ENCODE measurements at regions not wholly inside any gene's neighbourhood (a gene's known extent, or its start where the extent isn't known, plus 50 kb on each side); places are given as distances from the start of the nearest gene placed in this dataset.

GRCh38 chr7:96837593-96837992 is 127.9 kb upstream of the SEM1 start:
- peaks cover 50% of the 10 kb centered on the region for H3K27me3 Mint-ChIP-seq
- peaks cover 10% of the 10 kb centered on the region for H3K9me3 Mint-ChIP-seq
- H3K4me3 Mint-ChIP-seq: peak overlapping the region; percentile 50
- no peaks in the 10 kb centered on the region for H3K36me3 Mint-ChIP-seq (ENCODE audit: low read depth)
- intact Hi-C loops (cut with micrococcal nuclease): loop anchor here (1.0 to 5.0 kb wide), 5 partner anchors 15 to 553 kb away; partner anchors contain the start of gene SEM1
- peaks cover 17% of the 10 kb centered on the region for H3K4me1 Mint-ChIP-seq
- peak; percentile 83 for DNase-seq
- H3K27ac Mint-ChIP-seq: no peak overlapping the region

DNA sequence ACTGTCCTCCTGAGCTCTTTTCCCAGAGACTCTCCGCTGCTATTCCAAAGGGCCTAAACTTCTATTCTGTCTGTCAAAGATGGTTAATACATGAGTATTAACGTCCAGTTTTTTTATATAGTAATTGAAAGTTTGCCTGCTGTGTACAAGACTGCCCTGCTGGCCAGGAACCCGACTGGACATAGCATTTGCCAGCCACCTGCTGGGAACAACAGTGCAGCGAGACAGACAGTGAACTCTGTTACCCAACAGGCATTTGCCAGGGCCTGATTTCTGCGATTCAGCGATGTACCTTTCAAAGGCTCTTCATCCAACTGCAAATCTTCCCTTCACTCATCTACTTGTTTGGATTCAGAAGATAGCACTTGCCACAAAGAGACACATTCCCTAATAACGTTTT is 128.8 kb upstream of the SEM1 start:
- peaks cover 56% of the 10 kb centered on the region for H3K27me3 Mint-ChIP-seq
- H3K9me3 Mint-ChIP-seq: peaks cover 10% of the 10 kb centered on the region
- intact Hi-C loops (cut with micrococcal nuclease): loop anchor here (5.0 kb wide), 1 partner anchor 131 kb away; the partner anchor contains the start of gene SEM1
- DNase-seq: no peak
- H3K27ac Mint-ChIP-seq: no peak overlapping the region
- no peaks in the 10 kb centered on the region for H3K36me3 Mint-ChIP-seq (ENCODE audit: low read depth)
- peaks cover 17% of the 10 kb centered on the region for H3K4me1 Mint-ChIP-seq
- H3K4me3 Mint-ChIP-seq: no peak overlapping the region

- Mint-ChIP-seq H3K4me1 (no peaks in the 10 kb centered on the region), H3K27ac (no peak overlapping the region), H3K27me3 (peaks cover 17% of the 10 kb centered on the region), H3K9me3 (no peaks in the 10 kb centered on the region), H3K36me3 (ENCODE audit: low read depth) (no peaks in the 10 kb centered on the region), H3K4me3 (no peak overlapping the region)
- intact Hi-C loops (cut with micrococcal nuclease): no loop called here
- DNase-seq: no peak
These were observed 145.5 kb upstream of the SEM1 start for GRCh38 chr7:96855139-96855538.

DNA sequence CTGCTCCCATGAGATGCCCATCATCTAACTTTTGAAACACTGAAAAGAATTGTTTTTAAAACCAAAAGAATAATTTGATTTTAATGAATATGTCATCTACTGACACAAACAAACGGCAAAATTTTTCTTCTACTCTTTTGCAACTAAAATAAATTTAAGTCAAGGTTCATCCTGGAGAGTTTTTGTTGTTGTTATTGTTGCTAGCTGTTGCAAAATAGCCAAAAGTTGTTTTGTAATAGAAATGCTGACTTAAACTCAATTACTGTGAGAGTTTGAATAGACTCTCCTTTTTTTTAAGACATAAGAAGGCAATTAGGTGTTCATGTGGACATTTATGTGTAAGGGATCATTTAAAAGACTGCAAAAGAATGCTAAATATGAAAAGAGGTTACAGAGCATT is 146.0 kb upstream of the SEM1 start:
- Mint-ChIP-seq H3K27ac (no peak overlapping the region), H3K4me1 (no peaks in the 10 kb centered on the region), H3K4me3 (no peak overlapping the region), H3K36me3 (ENCODE audit: low read depth) (no peaks in the 10 kb centered on the region), H3K27me3 (peaks cover 17% of the 10 kb centered on the region), H3K9me3 (no peaks in the 10 kb centered on the region)
- intact Hi-C loops (cut with micrococcal nuclease): no loop called here
- no peak for DNase-seq

- H3K4me3 Mint-ChIP-seq: no peak overlapping the region
- intact Hi-C loops (cut with micrococcal nuclease): no loop called here
- peaks cover 8% of the 10 kb centered on the region for H3K27me3 Mint-ChIP-seq
- no peak for DNase-seq
- no peak overlapping the region for H3K27ac Mint-ChIP-seq
- no peaks in the 10 kb centered on the region for H3K9me3 Mint-ChIP-seq
- H3K4me1 Mint-ChIP-seq: no peaks in the 10 kb centered on the region
- H3K36me3 Mint-ChIP-seq (ENCODE audit: low read depth): no peaks in the 10 kb centered on the region
These were observed 135.8 kb upstream of the DLX6 start for GRCh38 chr7:96869538-96869937.

DNA sequence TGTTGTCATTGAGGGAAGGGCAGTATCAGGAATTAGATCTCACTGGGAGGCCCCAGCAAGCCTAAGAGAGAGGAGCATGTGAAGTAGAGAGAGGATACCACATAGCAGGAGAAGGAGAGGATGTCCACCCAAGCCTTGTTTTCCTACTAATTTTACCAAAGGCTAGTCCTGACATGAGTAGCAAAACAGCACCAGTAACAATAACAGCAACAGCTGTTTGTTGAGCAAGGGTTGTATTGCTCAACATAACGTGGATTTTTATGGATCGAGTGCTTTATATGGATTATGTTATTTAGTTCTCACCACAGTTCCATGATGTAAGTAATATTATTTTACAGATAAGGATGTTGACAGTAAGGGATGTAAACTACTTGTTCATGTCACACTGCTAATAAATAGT is 135.2 kb upstream of the DLX6 start:
- no peaks in the 10 kb centered on the region for H3K4me1 Mint-ChIP-seq
- no peak overlapping the region for H3K4me3 Mint-ChIP-seq
- H3K9me3 Mint-ChIP-seq: no peaks in the 10 kb centered on the region
- H3K27ac Mint-ChIP-seq: no peak overlapping the region
- intact Hi-C loops (cut with micrococcal nuclease): no loop called here
- H3K36me3 Mint-ChIP-seq (ENCODE audit: low read depth): no peaks in the 10 kb centered on the region
- DNase-seq: no peak
- peaks cover 6% of the 10 kb centered on the region for H3K27me3 Mint-ChIP-seq

GRCh38 chr7:96870934-96871333 is 134.4 kb upstream of the DLX6 start:
- intact Hi-C loops (cut with micrococcal nuclease): no loop called here
- H3K9me3 Mint-ChIP-seq: no peaks in the 10 kb centered on the region

GRCh38 chr7:96887426-96887825 is 117.9 kb upstream of the DLX6 start:
- H3K27ac Mint-ChIP-seq: no peak overlapping the region
- no peaks in the 10 kb centered on the region for H3K9me3 Mint-ChIP-seq
- no peak for DNase-seq
- no peaks in the 10 kb centered on the region for H3K4me1 Mint-ChIP-seq
- intact Hi-C loops (cut with micrococcal nuclease): no loop called here
- H3K4me3 Mint-ChIP-seq: no peak overlapping the region
- H3K27me3 Mint-ChIP-seq: peaks cover 3% of the 10 kb centered on the region
- H3K36me3 Mint-ChIP-seq (ENCODE audit: low read depth): no peaks in the 10 kb centered on the region

More at GRCh38 chr7:96870934-96871333, 134.4 kb upstream of the DLX6 start:
- Mint-ChIP-seq H3K4me3 (no peak overlapping the region), H3K4me1 (no peaks in the 10 kb centered on the region), H3K27ac (no peak overlapping the region), H3K36me3 (ENCODE audit: low read depth) (no peaks in the 10 kb centered on the region), H3K27me3 (peaks cover 6% of the 10 kb centered on the region)
- no peak for DNase-seq

DNA sequence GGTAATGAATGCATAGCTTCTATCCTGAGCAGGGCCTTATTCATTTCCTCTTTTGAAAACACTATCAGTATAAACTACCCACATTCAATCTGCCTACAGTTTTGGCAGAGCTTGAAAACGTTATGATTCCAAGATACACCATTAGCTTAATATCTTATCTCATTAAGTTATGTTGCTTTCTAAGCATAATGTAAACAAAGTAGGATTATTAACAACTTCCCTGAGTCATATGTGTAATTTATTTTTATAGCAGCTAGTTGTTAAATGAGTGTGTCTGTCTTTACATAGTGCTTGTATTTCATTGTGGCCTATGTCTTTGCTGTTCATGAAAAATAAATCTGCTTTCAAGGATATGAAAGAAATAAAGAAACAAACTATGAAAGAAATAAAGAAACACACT is 106.2 kb upstream of the DLX6 start:
- Mint-ChIP-seq H3K27me3 (peaks cover 4% of the 10 kb centered on the region), H3K4me1 (no peaks in the 10 kb centered on the region), H3K27ac (no peak overlapping the region), H3K36me3 (ENCODE audit: low read depth) (no peaks in the 10 kb centered on the region), H3K4me3 (no peak overlapping the region), H3K9me3 (no peaks in the 10 kb centered on the region)
- DNase-seq: no peak
- intact Hi-C loops (cut with micrococcal nuclease): no loop called here

- DNase-seq: no peak
- H3K4me1 Mint-ChIP-seq: no peaks in the 10 kb centered on the region
- H3K4me3 Mint-ChIP-seq: no peak overlapping the region
- H3K27me3 Mint-ChIP-seq: peaks cover 4% of the 10 kb centered on the region
- intact Hi-C loops (cut with micrococcal nuclease): no loop called here
- H3K9me3 Mint-ChIP-seq: no peaks in the 10 kb centered on the region
- H3K27ac Mint-ChIP-seq: no peak overlapping the region
- no peaks in the 10 kb centered on the region for H3K36me3 Mint-ChIP-seq (ENCODE audit: low read depth)
These were observed 103.4 kb upstream of the DLX6 start for GRCh38 chr7:96901822-96902445.

DNA sequence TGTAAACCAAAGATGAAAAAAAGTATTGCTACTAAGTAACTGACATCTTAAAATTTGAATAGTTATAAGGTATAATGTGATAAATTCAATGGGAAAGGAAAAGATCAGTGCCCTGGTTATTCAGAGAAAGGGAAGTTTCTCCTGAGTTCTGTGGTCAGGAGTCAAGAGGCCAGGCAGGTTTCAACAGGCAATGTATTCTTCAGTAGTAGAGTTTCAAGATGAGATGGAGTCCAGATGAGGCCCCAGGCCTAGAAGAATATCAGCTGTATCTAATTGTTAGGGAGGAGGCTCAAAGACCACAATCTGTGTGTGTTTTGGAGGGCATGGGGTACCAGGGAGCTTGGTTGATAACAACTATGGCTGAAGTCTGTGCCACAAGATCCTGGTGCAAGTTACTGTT is 101.4 kb upstream of the DLX6 start:
- intact Hi-C loops (cut with micrococcal nuclease): no loop called here
- Mint-ChIP-seq H3K36me3 (ENCODE audit: low read depth) (no peaks in the 10 kb centered on the region), H3K27ac (no peak overlapping the region), H3K9me3 (no peaks in the 10 kb centered on the region), H3K4me3 (no peak overlapping the region), H3K27me3 (peaks cover 4% of the 10 kb centered on the region), H3K4me1 (no peaks in the 10 kb centered on the region)
- no peak for DNase-seq

DNA sequence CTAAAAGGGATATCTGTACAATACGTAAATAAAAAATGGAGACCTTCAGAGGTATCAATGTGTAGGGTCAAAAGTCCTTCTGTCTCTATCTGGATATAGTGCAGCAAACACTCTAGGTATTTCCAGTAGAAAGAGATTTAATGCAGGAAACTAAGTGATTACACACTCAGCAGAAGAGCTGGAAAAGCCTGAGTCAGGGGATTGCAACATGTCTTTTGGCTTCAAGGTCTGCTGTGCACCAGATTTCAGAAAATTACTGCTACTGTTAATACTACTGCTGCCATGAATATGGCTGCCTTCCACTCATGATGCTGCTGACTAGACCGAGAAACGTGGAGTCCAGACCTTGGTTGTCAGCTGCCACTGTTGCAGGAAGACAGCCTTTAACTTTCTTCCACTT is 94.9 kb upstream of the DLX6 start:
- DNase-seq: no peak
- no peaks in the 10 kb centered on the region for H3K4me1 Mint-ChIP-seq
- no peaks in the 10 kb centered on the region for H3K9me3 Mint-ChIP-seq
- H3K27ac Mint-ChIP-seq: no peak overlapping the region
- intact Hi-C loops (cut with micrococcal nuclease): no loop called here
- H3K27me3 Mint-ChIP-seq: peaks cover 8% of the 10 kb centered on the region
- no peaks in the 10 kb centered on the region for H3K36me3 Mint-ChIP-seq (ENCODE audit: low read depth)
- H3K4me3 Mint-ChIP-seq: no peak overlapping the region

DNA sequence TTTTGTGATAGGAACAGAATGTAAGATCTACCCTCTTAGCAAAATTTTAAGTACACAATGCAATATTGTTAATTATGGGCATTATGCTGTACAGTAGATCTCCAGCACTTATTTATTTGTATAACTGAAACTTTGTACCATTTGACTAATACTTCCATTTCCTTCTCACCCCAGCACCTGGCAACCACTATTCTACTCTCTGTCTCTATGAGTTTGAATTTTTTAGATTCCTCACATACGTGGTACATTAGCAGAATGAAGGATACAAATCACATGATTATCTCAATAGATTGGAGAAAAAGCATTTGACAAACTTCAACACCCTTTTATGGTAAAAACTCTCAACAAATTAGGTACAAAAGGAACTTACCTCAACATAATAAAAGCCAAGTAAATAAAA is 90.3 kb upstream of the DLX6 start:
- DNase-seq: no peak
- H3K36me3 Mint-ChIP-seq (ENCODE audit: low read depth): no peaks in the 10 kb centered on the region
- intact Hi-C loops (cut with micrococcal nuclease): no loop called here
- H3K27ac Mint-ChIP-seq: no peak overlapping the region
- no peaks in the 10 kb centered on the region for H3K4me1 Mint-ChIP-seq
- no peak overlapping the region for H3K4me3 Mint-ChIP-seq
- peaks cover 8% of the 10 kb centered on the region for H3K27me3 Mint-ChIP-seq
- H3K9me3 Mint-ChIP-seq: no peaks in the 10 kb centered on the region

GRCh38 chr7:96920064-96920463 is 85.3 kb upstream of the DLX6 start:
- Mint-ChIP-seq H3K36me3 (ENCODE audit: low read depth) (no peaks in the 10 kb centered on the region), H3K27ac (no peak overlapping the region), H3K27me3 (peaks cover 5% of the 10 kb centered on the region), H3K4me3 (no peak overlapping the region), H3K9me3 (no peaks in the 10 kb centered on the region), H3K4me1 (no peaks in the 10 kb centered on the region)
- intact Hi-C loops (cut with micrococcal nuclease): no loop called here
- DNase-seq: no peak

DNA sequence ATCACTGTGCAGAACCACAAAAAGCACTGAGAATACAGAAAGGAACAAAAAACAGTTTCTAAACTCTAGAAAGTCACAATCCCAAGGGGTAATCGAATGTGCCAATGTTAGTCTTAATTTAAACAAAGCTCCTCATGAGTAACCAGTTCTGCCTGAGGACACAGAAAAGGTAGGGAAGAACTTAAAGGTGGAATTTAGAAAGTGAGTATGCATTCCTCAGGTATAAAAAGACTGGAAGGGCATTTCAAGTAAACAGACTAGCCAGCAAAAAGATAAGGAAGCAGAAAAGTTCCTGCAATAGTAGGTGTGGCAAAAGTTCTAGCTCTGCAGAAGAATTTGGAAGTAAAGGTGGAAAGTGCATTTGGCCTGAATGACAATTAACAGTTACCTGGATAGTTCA is 84.6 kb upstream of the DLX6 start:
- Mint-ChIP-seq H3K27me3 (peaks cover 5% of the 10 kb centered on the region), H3K4me3 (no peak overlapping the region), H3K9me3 (no peaks in the 10 kb centered on the region), H3K36me3 (ENCODE audit: low read depth) (no peaks in the 10 kb centered on the region), H3K4me1 (no peaks in the 10 kb centered on the region), H3K27ac (no peak overlapping the region)
- intact Hi-C loops (cut with micrococcal nuclease): no loop called here
- no peak for DNase-seq
